ENCODE measurements at regions not wholly inside any gene's neighbourhood (a gene's known extent, or its start where the extent isn't known, plus 50 kb on each side); places are given as distances from the start of the nearest gene placed in this dataset.

DNA sequence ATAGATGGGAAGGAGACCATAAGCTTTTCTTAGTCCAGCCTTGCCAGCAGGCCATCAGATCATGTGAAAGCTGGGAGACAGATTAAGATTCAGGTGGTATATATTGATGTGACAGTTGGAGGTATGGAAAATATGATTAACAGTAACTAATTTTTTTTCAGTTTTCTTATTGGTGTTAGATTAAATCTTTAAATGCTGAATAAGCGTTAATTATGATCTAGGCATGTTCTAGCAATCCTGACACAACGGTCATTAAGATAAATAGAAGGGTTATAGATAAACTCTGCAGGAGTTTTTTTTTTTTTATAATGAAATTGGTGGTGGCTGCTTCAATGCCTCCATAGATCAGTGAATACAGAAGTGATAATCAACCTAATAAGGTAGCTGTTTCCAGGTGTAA lies 649.5 kb upstream of the TENM3 start:
- TF ChIP-seq, protein P1, sequence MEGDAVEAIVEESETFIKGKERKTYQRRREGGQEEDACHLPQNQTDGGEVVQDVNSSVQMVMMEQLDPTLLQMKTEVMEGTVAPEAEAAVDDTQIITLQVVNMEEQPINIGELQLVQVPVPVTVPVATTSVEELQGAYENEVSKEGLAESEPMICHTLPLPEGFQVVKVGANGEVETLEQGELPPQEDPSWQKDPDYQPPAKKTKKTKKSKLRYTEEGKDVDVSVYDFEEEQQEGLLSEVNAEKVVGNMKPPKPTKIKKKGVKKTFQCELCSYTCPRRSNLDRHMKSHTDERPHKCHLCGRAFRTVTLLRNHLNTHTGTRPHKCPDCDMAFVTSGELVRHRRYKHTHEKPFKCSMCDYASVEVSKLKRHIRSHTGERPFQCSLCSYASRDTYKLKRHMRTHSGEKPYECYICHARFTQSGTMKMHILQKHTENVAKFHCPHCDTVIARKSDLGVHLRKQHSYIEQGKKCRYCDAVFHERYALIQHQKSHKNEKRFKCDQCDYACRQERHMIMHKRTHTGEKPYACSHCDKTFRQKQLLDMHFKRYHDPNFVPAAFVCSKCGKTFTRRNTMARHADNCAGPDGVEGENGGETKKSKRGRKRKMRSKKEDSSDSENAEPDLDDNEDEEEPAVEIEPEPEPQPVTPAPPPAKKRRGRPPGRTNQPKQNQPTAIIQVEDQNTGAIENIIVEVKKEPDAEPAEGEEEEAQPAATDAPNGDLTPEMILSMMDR (conservative IDR thresholded peaks at IDR 0.05) = no peak
- TF ChIP-seq ZFX (IDR thresholded peaks at IDR 0.05) = no peak

Data from C4-2B (cell line).